PFSK-1 (cell line): ENCODE measurements at regions not wholly inside any gene's neighbourhood (a gene's known extent, or its start where the extent isn't known, plus 50 kb on each side); places are given as distances from the start of the nearest gene placed in this dataset.

Source experiments
- FOXP2 ChIP-seq: optimal IDR thresholded peaks from 2 replicates; pipeline ENCODE3; 2011; ENCODE audit warnings: borderline replicate concordance, control low read depth, inconsistent platforms; ENCODE audit not compliant: insufficient read depth; ENCODE audit errors: extremely low read length, extremely low read depth
- POLR2AphosphoS5 ChIP-seq: IDR thresholded peaks from 2 replicates; pipeline ENCODE4 v1.6.1; 2012; ENCODE audit warnings: low read depth, mild to moderate bottlenecking, control low read depth, low read length, moderate library complexity
- REST ChIP-seq, 2 experiments: IDR thresholded peaks; 2 replicates each; pipeline versions ENCODE4 v1.6.1 to v1.8.0; 2011 to 2012; ENCODE audit warnings: low read depth in 2 of 2, low read length in 2 of 2, control low read depth in 1 of 2, inconsistent platforms in 1 of 2, mild to moderate bottlenecking in 1 of 2, moderate library complexity in 1 of 2; ENCODE audit not compliant: insufficient read depth in 1 of 2
- SIN3A ChIP-seq: IDR thresholded peaks from 2 replicates; pipeline ENCODE4 v1.6.1; 2012; ENCODE audit warnings: mild to moderate bottlenecking, low read length, moderate library complexity, borderline replicate concordance; ENCODE audit not compliant: insufficient read depth
- TAF1 ChIP-seq: IDR thresholded peaks from 2 replicates; pipeline ENCODE4 v1.6.1; 2012; ENCODE audit warnings: low read length, control low read depth, borderline replicate concordance; ENCODE audit not compliant: insufficient read depth

DNA sequence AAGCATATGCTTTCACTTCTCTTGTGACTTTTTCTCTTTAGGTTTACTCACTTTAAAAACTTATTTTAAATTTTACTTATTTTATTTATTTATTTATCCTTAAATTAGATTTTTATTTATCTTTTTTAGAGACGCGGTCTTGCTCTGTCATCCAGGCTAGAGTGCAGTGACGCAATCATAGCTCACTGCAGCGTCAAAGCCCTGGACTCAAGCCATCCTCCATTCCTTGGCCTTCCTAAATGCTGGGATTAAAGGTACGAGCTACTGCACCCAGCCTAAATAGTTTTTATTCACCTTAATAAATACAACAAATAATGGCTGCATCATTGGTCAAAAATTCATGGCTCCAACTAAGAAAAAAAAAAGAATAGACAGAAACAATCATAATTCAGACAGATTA is 415.7 kb upstream of the FIGN start:
- TF ChIP-seq TAF1 = no peak
- TF ChIP-seq POLR2AphosphoS5 = no peak
- TF ChIP-seq FOXP2 = no peak

DNA sequence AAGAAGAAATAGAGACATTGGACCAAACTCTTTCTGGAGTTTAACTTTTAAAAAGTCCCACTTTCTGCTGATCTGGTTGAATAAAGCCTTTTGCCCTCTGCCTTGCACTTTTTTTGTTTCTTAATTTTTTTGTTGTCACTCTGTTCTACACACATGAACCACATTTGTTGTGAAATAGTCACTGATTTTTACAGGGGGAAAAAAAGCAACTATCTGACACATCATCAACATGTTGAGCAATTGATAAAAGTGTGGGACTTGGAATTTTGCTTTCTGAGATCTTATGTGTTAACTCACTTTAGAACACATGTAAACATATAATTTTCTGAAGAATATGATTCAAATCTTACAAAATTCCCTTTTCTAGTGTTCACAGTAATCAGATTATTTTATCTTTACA is 414.8 kb upstream of the FIGN start:
- TF ChIP-seq SIN3A = no peak
- no peak for TF ChIP-seq FOXP2
- TF ChIP-seq REST (IDR thresholded peaks at IDR 0.05; ENCODE audit: insufficient read depth in 1 of 2, low read depth in 2 of 2, low read length in 2 of 2) = no peak
- TF ChIP-seq POLR2AphosphoS5 = no peak
- no peak for TF ChIP-seq TAF1

DNA sequence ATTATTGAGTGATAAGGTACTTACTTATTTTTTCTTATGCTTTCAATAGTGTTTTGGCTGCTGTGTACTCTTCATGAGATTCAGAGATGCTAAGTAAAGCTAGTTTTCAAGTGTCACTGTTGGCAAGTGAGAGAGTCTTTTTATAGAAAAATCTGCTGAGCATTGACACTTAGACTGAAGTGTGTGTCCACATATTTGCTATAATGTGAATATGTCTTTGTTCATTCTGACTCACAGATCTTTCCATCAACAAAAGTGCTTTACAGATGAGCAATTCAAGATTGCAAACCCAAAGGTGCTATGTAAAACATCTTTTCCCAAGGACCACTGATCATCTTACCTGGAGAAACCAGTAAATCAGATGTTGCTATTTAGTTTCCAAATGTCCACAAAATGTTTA is 410.6 kb upstream of the FIGN start:
- TF ChIP-seq POLR2AphosphoS5 = no peak
- no peak for TF ChIP-seq FOXP2
- TF ChIP-seq SIN3A = no peak
- TF ChIP-seq TAF1 = no peak
- TF ChIP-seq REST (IDR thresholded peaks at IDR 0.05; ENCODE audit: insufficient read depth in 1 of 2, low read depth in 2 of 2, low read length in 2 of 2) = no peak

DNA sequence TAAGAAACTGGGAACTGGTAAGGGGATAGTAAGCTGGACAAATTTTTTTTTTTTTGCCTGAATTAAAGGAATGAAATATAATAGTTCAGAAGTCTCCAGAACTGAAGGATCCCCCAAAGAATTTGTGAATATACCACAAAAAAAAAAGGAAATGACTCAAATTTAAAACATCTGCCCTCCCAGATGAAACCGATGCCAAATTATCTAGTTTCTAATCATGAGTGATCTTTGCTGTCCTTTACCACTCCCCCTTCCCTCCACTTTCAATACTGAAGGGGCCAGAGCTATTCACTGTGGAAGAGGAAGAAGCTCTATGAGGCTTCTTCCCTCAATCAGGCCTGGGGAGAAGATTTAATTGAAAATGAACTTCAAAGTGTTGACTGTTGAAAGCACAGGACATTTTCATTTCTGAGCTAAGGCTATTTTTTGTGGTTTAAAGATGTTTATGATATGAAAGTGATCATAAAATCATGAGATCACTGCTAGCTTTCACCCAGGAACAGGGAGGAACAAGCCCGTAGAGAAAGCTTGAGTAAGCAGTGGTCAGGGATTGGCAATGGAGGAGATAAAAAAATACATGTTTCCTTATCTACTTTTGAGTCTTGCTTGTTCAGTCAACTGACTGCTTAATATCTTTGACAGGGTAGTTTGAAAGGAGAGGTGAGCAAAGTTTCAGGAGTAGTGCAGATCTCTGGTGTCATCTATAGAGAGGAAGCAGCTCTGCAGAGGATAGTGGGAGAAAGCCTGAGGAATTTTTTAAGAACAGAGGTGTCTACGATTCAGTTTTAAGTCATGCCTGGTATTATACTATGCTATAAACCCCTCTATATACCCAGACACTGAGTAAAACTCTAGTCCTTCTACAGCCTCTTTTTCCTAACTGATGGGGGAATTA is 409.5 kb upstream of the FIGN start:
- TF ChIP-seq FOXP2 (no peak), REST (IDR thresholded peaks at IDR 0.05; ENCODE audit: insufficient read depth in 1 of 2, low read depth in 2 of 2, low read length in 2 of 2) (no peak), TAF1 (no peak), SIN3A (no peak), POLR2AphosphoS5 (no peak)

DNA sequence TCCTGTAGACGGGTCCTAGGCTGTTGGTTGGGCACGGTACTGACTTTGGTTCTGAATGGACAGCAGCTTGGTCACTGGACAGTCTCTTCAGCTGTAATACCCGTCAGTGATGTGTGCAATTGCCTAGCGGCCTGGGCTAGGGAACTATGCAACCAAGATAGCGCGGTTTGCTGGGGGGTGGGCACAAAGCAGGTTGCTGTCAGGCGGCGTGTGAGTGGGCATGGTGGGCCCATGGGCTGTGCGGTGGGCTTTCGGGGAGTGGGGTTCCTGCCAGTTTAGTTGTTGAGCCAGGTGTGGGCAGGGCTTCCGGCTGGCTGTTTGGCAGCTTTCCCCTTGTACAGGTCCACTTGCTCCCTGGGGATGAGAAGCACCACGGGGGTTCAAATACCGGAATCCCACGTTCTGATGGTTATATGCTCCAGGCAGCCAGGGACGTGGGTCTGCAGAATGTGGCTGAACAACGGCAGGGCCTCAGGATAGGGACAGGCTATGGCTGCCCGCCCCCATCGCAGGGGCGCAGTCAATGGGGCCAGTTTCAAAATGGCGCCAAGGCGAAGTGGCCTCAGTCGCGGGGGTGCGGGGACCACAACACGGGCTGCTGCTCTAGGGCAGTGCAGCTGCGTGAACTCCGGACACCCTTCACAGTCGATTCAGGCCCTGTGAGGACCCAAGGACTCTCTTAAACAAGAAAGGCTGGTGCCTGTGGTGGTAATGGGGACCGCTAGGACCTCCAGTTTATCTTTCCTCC is 407.5 kb upstream of the FIGN start:
- no peak; a peak in 1 of 4 replicates for TF ChIP-seq REST (IDR thresholded peaks at IDR 0.05; ENCODE audit: insufficient read depth in 1 of 2, low read depth in 2 of 2, low read length in 2 of 2)
- TF ChIP-seq POLR2AphosphoS5 = no peak
- no peak for TF ChIP-seq SIN3A
- TF ChIP-seq TAF1 = no peak
- TF ChIP-seq FOXP2 = no peak
